WI38 (cell line): ENCODE measurements at regions not wholly inside any gene's neighbourhood (a gene's known extent, or its start where the extent isn't known, plus 50 kb on each side); places are given as distances from the start of the nearest gene placed in this dataset.

ENCODE experiments used
- H3K4me3 ChIP-seq: 2 replicates; pipeline ENCODE4 v1.5.1; 2011; ENCODE audit warnings: low read depth, mild to moderate bottlenecking, control low read depth, low read length
- TF ChIP-seq, protein P1 (sequence below): IDR thresholded peaks from 2 replicates; pipeline ENCODE4 v1.5.1; 2012; ENCODE audit warnings: low read depth, mild to moderate bottlenecking, control low read depth, low read length

DNA sequence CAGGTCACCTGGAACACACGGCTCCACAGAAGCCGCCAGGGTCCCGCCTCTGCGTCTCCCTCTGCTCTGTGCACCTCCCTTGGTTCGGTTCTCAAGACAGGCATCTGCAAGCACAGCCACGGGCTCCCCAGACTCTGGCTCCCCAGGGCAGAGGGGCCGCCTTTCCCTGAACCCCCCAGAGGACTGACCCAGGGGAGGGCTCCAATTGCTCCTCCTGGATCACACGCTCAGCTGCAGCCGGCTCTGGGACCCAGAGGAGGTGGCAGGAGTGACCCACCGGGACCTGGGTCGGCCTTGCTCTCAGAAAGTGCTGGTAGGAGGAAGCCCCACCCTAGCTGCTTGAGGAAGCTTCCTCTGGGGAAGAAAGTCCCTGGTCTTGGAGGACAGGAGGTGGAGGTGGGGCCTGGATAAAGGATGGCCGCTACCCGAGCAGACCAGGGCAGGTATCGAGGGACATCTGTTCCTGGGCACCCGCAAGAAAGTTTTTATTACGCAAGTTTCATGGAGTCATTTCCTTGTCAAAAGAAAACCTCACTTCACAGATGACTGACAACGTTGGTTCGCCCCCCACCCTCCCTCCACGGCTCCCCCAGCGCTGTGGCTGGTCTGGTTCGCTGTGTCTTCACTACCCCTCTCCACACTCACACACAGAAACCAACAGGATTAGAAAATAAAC, 103.9 kb upstream of the AFDN start:
- no peak overlapping the region for H3K4me3 ChIP-seq
- TF ChIP-seq, protein P1, sequence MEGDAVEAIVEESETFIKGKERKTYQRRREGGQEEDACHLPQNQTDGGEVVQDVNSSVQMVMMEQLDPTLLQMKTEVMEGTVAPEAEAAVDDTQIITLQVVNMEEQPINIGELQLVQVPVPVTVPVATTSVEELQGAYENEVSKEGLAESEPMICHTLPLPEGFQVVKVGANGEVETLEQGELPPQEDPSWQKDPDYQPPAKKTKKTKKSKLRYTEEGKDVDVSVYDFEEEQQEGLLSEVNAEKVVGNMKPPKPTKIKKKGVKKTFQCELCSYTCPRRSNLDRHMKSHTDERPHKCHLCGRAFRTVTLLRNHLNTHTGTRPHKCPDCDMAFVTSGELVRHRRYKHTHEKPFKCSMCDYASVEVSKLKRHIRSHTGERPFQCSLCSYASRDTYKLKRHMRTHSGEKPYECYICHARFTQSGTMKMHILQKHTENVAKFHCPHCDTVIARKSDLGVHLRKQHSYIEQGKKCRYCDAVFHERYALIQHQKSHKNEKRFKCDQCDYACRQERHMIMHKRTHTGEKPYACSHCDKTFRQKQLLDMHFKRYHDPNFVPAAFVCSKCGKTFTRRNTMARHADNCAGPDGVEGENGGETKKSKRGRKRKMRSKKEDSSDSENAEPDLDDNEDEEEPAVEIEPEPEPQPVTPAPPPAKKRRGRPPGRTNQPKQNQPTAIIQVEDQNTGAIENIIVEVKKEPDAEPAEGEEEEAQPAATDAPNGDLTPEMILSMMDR = no peak

DNA sequence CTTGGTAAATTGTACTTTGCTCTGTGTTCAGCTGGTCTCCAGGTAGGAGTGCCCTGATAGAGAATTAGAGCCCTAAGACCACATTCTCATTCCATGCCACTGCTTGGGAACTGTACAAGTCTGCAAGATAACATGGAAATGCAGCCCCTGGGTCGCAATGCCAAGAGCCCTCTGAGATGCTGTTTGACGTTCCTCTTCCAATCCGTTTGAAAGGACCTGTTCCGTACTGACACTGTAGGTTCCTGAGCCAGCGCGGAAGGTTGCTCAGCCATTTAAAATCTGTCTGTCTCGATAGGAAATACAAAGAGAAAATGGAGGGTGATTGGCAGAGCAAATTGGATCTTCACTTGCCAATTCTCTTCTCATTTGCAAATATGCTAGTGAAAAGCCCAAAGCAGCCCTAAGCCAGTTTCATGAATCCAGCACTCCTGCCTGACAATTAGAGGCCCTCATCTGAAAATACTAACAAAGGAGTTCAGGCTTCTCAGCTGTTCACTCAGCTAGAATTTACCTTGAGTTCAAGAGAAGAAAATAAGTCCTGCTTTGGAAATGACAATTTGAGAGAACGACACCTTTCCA, 100.6 kb upstream of the AFDN start:
- no peak overlapping the region for H3K4me3 ChIP-seq
- TF ChIP-seq, protein P1 = no peak

- TF ChIP-seq, protein P1 = no peak
- H3K4me3 ChIP-seq = no peak overlapping the region
Measured at GRCh38 chr6:167730441-167730840, 96.3 kb upstream of the AFDN start.

DNA sequence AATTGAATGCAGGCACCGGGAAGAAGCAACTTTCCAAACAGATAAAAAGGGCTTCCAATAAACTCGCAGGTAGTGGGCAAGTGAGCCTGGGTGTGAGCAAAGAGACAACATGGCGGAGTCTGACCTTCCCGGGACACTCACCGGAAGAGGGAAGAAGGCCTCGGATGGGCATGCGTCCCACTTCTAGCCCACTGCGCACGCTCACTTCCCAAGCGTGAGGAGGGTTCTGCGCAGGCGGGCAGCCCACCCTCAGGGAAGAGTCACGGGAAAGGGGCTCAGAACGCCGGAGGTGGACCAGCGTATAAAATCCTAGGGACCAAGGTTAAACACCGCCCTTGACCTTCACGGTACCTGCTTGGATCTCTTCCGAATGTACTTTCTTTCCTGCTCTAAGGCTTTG, 95.5 kb upstream of the AFDN start:
- H3K4me3 ChIP-seq = no peak overlapping the region
- TF ChIP-seq, protein P1 = no peak

- TF ChIP-seq, protein P1 = no peak
Measured at GRCh38 chr6:167731731-167732422, 94.8 kb upstream of the AFDN start.

GRCh38 chr6:167733740-167734661, 92.7 kb upstream of the AFDN start:
- no peak overlapping the region for H3K4me3 ChIP-seq
- TF ChIP-seq, protein P1 = no peak

More at GRCh38 chr6:167731731-167732422, 94.8 kb upstream of the AFDN start:
- no peak overlapping the region for H3K4me3 ChIP-seq
